Keratinocyte (primary cell): ENCODE measurements at regions not wholly inside any gene's neighbourhood (a gene's known extent, or its start where the extent isn't known, plus 50 kb on each side); places are given as distances from the start of the nearest gene placed in this dataset.

Source experiments
- DNase-seq: peaks from one replicate; pipeline ENCODE4 v3.0.0-alpha.2; 2011; ENCODE audit warnings: low read depth, missing footprints, low spot score
- FAIRE-seq: peaks from 2 replicates; lab custom pipeline; 2011; peaks lifted over from hg19 to GRCh38; lab: Jason Lieb, UNC
- H2AFZ ChIP-seq: 2 replicates; pipeline ENCODE4 v1.6.0; 2012; ENCODE audit warnings: low read length, control low read depth, inconsistent platforms; ENCODE audit not compliant: control insufficient read depth
- H3K27ac ChIP-seq: 2 replicates; pipeline ENCODE4 v1.5.1; 2011; ENCODE audit warnings: low read length; ENCODE audit not compliant: control insufficient read depth, insufficient read depth
- H3K27me3 ChIP-seq: 3 replicates; pipeline ENCODE4 v1.6.0; 2011; ENCODE audit warnings: low read length; ENCODE audit not compliant: control insufficient read depth, insufficient read depth; ENCODE audit errors: extremely low read depth
- H3K36me3 ChIP-seq, 2 experiments: 2 replicates in 1 of 2; 3 replicates in 1 of 2; pipeline ENCODE4 v1.5.1; 2011; ENCODE audit warnings: low read length in 2 of 2, mild to moderate bottlenecking in 1 of 2; ENCODE audit not compliant: control insufficient read depth in 2 of 2, insufficient read depth in 2 of 2; ENCODE audit errors: extremely low read depth in 1 of 2
- H3K4me1 ChIP-seq: 3 replicates; pipeline ENCODE4 v1.5.1; 2011; ENCODE audit warnings: low read length; ENCODE audit not compliant: control insufficient read depth, insufficient read depth; ENCODE audit errors: extremely low read depth
- H3K4me2 ChIP-seq: 3 replicates; pipeline ENCODE4 v1.6.0; 2011; ENCODE audit warnings: low read depth, low read length; ENCODE audit not compliant: control insufficient read depth, insufficient read depth; ENCODE audit errors: extremely low read depth
- H3K4me3 ChIP-seq, 3 experiments: fragments of 200-600 bp in 1 of 3; sonication (generic) in 1 of 3; 2 replicates in 2 of 3; 3 replicates in 1 of 3; pipeline ENCODE4 v1.5.1; 2011 to 2016; ENCODE audit warnings: low read length in 3 of 3, mild to moderate bottlenecking in 3 of 3, control low read depth in 2 of 3, inconsistent platforms in 1 of 3, low read depth in 1 of 3, mixed read lengths in 1 of 3, mixed run types in 1 of 3, moderate library complexity in 1 of 3; ENCODE audit not compliant: control insufficient read depth in 2 of 3, insufficient read depth in 2 of 3; ENCODE audit errors: extremely low read depth in 1 of 3
- H3K79me2 ChIP-seq: 2 replicates; pipeline ENCODE4 v1.6.0; 2012; ENCODE audit warnings: low read length; ENCODE audit not compliant: control insufficient read depth, insufficient read depth
- H3K9ac ChIP-seq: 3 replicates; pipeline ENCODE4 v1.6.0; 2011; ENCODE audit warnings: low read length; ENCODE audit not compliant: control insufficient read depth, insufficient read depth; ENCODE audit errors: extremely low read depth
- H3K9me1 ChIP-seq: 3 replicates; pipeline ENCODE4 v1.6.0; 2011; ENCODE audit warnings: low read length; ENCODE audit not compliant: control insufficient read depth, insufficient read depth; ENCODE audit errors: extremely low read depth
- H3K9me3 ChIP-seq: 2 replicates; pipeline ENCODE4 v1.5.1; 2012; ENCODE audit warnings: low read depth, low read length; ENCODE audit not compliant: control insufficient read depth
- H4K20me1 ChIP-seq: 3 replicates; pipeline ENCODE4 v1.6.0; 2011; ENCODE audit warnings: low read length; ENCODE audit not compliant: control insufficient read depth, insufficient read depth; ENCODE audit errors: extremely low read depth
- CTCF ChIP-seq, 3 experiments: IDR thresholded peaks in 1 of 3; conservative IDR thresholded peaks in 1 of 3; optimal IDR thresholded peaks in 1 of 3; 2 replicates in 2 of 3; 3 replicates in 1 of 3; pipeline versions ENCODE3 to v1.5.1; 2011; ENCODE audit warnings: low read length in 3 of 3, mild to moderate bottlenecking in 3 of 3, moderate library complexity in 2 of 3, control low read depth in 1 of 3, inconsistent platforms in 1 of 3; ENCODE audit not compliant: insufficient read depth in 2 of 3; ENCODE audit errors: extremely low read depth in 1 of 3
- EZH2 ChIP-seq: IDR thresholded peaks from one replicate; pipeline ENCODE4 v1.6.1; 2012; ENCODE audit warnings: inconsistent platforms, mild to moderate bottlenecking, low read length, moderate library complexity
- dilution Hi-C: fragments of 300-500 bp; cut with MboI; formaldehyde crosslinking; loops from one replicate; pipeline ENCODE4 v1.7.0; 2020; ENCODE audit warnings: low sequenced_read_pairs; ENCODE audit not compliant: extremely low pct_ligation_motif_present

GRCh38 chr2:236861944-236862343 is 223.7 kb upstream of the COPS8 start:
- Histone ChIP-seq H3K79me2 (no peaks in the 10 kb centered on the region), H4K20me1 (no peaks in the 10 kb centered on the region), H3K9ac (no peak overlapping the region), H3K36me3 (no peaks in the 10 kb centered on the region), H3K4me1 (peaks cover 17% of the 10 kb centered on the region), H3K9me1 (peaks cover 3% of the 10 kb centered on the region), H3K27ac (no peak overlapping the region), H3K4me2 (no peak overlapping the region), H2AFZ (no peak overlapping the region), H3K4me3 (no peak overlapping the region), H3K27me3 (no peaks in the 10 kb centered on the region), H3K9me3 (no peaks in the 10 kb centered on the region)
- FAIRE-seq, result no peak
- dilution Hi-C loops, result no loop called here
- TF ChIP-seq EZH2 (no peak), CTCF (optimal IDR thresholded peaks at IDR 0.05 in 1 of 3, IDR thresholded peaks at IDR 0.05 in 1 of 3, conservative IDR thresholded peaks at IDR 0.05 in 1 of 3; ENCODE audit: extremely low read depth in 1 of 3, insufficient read depth in 2 of 3, low read length in 3 of 3) (no peak)
- no peak for DNase-seq

GRCh38 chr2:236862526-236862925 is 223.2 kb upstream of the COPS8 start:
- dilution Hi-C loops, result no loop called here
- Histone ChIP-seq H3K4me1 (peaks cover 17% of the 10 kb centered on the region), H3K36me3 (no peaks in the 10 kb centered on the region), H3K79me2 (no peaks in the 10 kb centered on the region), H2AFZ (no peak overlapping the region), H3K9ac (peak overlapping the region; percentile 10), H3K9me3 (no peaks in the 10 kb centered on the region), H3K9me1 (peaks cover under 1% of the 10 kb centered on the region), H4K20me1 (no peaks in the 10 kb centered on the region), H3K4me2 (no peak overlapping the region), H3K4me3 (no peak overlapping the region), H3K27me3 (no peaks in the 10 kb centered on the region), H3K27ac (peak overlapping the region; percentile 37)
- FAIRE-seq (no peak), DNase-seq (no peak)
- TF ChIP-seq CTCF (optimal IDR thresholded peaks at IDR 0.05 in 1 of 3, IDR thresholded peaks at IDR 0.05 in 1 of 3, conservative IDR thresholded peaks at IDR 0.05 in 1 of 3; ENCODE audit: extremely low read depth in 1 of 3, insufficient read depth in 2 of 3, low read length in 3 of 3) (no peak), EZH2 (no peak)
